Hepatocyte (in vitro differentiated cells): ENCODE measurements at regions not wholly inside any gene's neighbourhood (a gene's known extent, or its start where the extent isn't known, plus 50 kb on each side); places are given as distances from the start of the nearest gene placed in this dataset.

Experiments
- EZH2 ChIP-seq: fragments of 200-600 bp; sonication (generic); IDR thresholded peaks from 2 replicates; pipeline ENCODE4 v1.6.1; 2016; ENCODE audit warnings: antibody characterized with exemption, mild to moderate bottlenecking, borderline replicate concordance
- TF ChIP-seq, protein P1 (sequence below): fragments of 200-600 bp; sonication (generic); IDR thresholded peaks from 2 replicates; pipeline ENCODE4 v1.5.1; 2016; ENCODE audit warnings: antibody characterized with exemption, mild to moderate bottlenecking; ENCODE audit not compliant: poor library complexity

DNA sequence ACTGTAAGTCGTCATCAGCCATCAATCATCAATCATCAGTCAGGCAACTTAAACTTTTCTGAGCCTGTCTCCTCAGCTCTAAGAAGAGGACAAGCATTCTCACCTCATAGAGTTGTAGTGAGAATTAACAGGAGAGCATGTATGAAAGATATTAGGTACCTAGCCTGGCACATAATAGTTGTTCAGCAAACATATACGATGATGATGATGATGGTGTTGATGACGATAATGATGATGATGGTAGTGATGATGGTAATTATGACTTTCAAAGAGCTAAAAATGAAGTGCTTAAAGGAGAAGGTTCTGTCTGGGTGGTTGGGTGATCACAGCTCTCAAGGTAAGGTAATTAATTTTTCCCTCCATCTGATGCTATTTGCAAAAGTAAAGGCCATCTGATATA lies 55.1 kb upstream of the ADRB1 start:
- TF ChIP-seq, protein P1, sequence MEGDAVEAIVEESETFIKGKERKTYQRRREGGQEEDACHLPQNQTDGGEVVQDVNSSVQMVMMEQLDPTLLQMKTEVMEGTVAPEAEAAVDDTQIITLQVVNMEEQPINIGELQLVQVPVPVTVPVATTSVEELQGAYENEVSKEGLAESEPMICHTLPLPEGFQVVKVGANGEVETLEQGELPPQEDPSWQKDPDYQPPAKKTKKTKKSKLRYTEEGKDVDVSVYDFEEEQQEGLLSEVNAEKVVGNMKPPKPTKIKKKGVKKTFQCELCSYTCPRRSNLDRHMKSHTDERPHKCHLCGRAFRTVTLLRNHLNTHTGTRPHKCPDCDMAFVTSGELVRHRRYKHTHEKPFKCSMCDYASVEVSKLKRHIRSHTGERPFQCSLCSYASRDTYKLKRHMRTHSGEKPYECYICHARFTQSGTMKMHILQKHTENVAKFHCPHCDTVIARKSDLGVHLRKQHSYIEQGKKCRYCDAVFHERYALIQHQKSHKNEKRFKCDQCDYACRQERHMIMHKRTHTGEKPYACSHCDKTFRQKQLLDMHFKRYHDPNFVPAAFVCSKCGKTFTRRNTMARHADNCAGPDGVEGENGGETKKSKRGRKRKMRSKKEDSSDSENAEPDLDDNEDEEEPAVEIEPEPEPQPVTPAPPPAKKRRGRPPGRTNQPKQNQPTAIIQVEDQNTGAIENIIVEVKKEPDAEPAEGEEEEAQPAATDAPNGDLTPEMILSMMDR, result no peak
- TF ChIP-seq EZH2, result no peak
